ENCODE measurements at regions not wholly inside any gene's neighbourhood (a gene's known extent, or its start where the extent isn't known, plus 50 kb on each side); places are given as distances from the start of the nearest gene placed in this dataset.

- TF ChIP-seq, protein P1, sequence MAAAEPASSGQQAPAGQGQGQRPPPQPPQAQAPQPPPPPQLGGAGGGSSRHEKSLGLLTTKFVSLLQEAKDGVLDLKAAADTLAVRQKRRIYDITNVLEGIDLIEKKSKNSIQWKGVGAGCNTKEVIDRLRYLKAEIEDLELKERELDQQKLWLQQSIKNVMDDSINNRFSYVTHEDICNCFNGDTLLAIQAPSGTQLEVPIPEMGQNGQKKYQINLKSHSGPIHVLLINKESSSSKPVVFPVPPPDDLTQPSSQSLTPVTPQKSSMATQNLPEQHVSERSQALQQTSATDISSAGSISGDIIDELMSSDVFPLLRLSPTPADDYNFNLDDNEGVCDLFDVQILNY (CRISPR knock-in tag; IDR thresholded peaks at IDR 0.05): no peak
- TF ChIP-seq CTCF (IDR thresholded peaks at IDR 0.05) (no peak), ESRRA (CRISPR knock-in tag; IDR thresholded peaks at IDR 0.05; ENCODE audit: borderline replicate concordance) (no peak), GABPB1 (CRISPR knock-in tag; IDR thresholded peaks at IDR 0.05) (no peak), NFE2L1 (CRISPR knock-in tag; IDR thresholded peaks at IDR 0.05) (no peak)
- TF ChIP-seq, protein P2, sequence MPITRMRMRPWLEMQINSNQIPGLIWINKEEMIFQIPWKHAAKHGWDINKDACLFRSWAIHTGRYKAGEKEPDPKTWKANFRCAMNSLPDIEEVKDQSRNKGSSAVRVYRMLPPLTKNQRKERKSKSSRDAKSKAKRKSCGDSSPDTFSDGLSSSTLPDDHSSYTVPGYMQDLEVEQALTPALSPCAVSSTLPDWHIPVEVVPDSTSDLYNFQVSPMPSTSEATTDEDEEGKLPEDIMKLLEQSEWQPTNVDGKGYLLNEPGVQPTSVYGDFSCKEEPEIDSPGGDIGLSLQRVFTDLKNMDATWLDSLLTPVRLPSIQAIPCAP (CRISPR knock-in tag; IDR thresholded peaks at IDR 0.05): no peak
- TF ChIP-seq, protein P3, sequence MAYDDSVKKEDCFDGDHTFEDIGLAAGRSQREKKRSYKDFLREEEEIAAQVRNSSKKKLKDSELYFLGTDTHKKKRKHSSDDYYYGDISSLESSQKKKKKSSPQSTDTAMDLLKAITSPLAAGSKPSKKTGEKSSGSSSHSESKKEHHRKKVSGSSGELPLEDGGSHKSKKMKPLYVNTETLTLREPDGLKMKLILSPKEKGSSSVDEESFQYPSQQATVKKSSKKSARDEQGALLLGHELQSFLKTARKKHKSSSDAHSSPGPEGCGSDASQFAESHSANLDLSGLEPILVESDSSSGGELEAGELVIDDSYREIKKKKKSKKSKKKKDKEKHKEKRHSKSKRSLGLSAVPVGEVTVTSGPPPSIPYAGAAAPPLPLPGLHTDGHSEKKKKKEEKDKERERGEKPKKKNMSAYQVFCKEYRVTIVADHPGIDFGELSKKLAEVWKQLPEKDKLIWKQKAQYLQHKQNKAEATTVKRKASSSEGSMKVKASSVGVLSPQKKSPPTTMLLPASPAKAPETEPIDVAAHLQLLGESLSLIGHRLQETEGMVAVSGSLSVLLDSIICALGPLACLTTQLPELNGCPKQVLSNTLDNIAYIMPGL (CRISPR knock-in tag; IDR thresholded peaks at IDR 0.05): no peak
Measured at GRCh38 chr13:79990048-79990447, 350.9 kb downstream of the SPRY2 start.
